A204.1 (cell line): ENCODE measurements at regions not wholly inside any gene's neighbourhood (a gene's known extent, or its start where the extent isn't known, plus 50 kb on each side); places are given as distances from the start of the nearest gene placed in this dataset.
"Not testable (repeated sequence)": the region's sequence is repeated elsewhere in the genome, so short reads cannot be mapped to it uniquely, and the experiment has no call there.

ENCODE experiments used
- FAIRE-seq: peaks from 2 replicates; lab custom pipeline; 2012; peaks lifted over from hg19 to GRCh38; lab: Jason Lieb, UNC

DNA sequence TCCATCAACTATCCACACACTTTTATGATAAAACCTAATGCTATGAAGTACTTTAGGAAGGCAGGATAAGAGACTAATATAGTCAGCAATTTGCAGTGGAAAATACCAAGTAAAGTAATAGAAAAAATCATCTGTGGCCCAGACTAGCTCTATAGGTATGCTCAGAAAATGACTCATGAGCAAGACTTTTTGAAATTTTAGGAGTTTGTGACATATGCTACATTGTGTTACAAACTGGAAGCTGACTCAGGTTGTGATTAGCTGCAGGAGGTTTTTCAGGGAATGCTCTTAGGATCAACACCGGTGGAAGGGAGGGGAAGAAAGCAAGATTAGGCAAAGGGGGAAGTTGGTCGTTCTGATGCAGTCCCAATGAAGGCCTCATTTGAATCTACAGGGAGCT is 56.1 kb downstream of the FEZF1 start:
- no peak for FAIRE-seq

- FAIRE-seq: not testable (repeated sequence)
Observed at GRCh38 chr7:122238729-122239128, 65.8 kb downstream of the FEZF1 start.

GRCh38 chr7:122238297-122238696 is 66.3 kb downstream of the FEZF1 start:
- FAIRE-seq: not testable (repeated sequence)

GRCh38 chr7:122225874-122226273 is 78.7 kb downstream of the FEZF1 start:
- FAIRE-seq: no peak

DNA sequence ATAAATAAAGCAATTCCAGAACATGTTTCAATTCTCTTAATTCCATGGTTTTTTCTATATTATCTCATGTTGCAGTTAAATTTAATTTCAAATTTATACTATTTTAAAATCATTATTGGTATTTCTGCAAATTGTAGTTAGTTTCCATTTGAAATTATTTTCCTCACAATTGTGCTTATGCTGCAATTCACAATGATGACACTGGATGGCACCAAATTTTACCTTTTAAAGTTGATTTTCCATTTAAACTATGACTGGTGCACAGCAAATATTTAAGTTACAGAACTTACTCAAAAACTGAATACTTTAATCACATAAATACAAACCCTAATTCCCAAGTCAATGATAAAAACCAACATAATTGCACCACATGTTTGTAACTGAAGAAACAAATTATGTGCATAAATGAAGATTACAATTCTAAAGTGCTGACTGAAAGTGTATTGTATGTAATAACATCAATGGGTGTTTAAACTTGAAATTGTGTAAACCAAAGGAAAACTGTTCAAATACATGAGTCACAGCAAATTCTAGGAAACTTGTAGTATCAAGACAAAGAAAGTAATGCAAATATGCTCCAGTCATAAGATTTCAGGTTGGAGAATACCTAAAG is 75.3 kb upstream of the AASS start:
- FAIRE-seq: peak; percentile 98

DNA sequence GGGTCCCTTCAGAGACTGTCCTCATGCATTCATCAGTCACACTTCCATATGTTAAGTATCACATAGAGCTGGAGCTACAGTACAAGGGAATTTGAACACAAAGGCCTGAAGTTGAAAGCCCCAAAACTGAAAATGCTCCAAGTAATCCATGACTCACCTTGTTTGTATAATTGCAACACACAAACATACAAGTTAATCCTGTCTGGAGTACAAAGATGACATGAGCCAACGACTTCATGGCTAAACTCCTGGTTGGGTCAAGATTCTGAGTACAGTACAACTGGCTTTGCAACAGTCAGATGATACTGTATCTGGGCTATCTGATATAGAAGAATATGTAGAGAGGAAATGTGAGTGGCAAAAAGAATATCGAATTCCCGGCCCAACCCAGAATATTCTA is 73.1 kb upstream of the AASS start:
- no peak for FAIRE-seq

GRCh38 chr7:122212754-122213153 is 68.7 kb upstream of the AASS start:
- no peak for FAIRE-seq

GRCh38 chr7:122211362-122211761 is 67.3 kb upstream of the AASS start:
- FAIRE-seq: no peak

- no peak for FAIRE-seq
Observed at GRCh38 chr7:122206985-122207384, 62.9 kb upstream of the AASS start.

DNA sequence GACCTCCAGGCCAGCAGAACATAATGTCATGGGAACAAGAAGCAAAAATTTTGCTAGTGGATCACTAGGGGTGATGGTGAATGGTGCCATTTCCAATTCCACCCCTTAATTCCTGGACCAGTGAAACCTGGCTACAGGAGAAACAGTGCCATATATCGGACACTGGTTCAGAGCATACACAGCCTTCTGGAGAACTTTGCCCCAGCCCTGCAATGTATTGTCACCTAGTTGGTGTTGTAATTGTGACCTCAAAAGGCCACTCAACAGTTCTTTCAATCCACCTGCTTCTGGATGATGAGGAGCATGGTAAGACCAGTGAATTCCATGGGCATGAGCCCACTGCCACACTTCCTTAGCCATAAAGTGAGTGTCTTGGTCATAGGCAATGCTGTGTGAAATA is 59.8 kb upstream of the AASS start:
- FAIRE-seq: no peak

DNA sequence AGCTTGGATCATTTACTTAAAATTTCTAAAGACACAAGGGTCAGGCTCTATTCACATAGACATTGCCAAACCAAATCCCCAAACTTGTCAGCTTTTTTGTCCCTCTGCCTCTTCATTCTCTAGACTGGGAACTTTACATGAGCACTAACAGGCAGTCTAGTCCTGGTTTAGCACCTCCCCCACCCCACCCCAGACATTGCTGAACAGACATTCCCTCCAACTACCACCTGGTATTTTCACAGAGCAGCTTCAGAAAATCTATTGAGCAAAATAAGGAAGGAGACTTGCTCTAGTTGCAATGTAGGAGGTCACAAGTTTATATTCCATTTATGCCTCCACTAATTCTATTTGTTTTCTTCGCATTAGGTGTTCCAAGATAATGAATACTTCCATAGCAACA is 56.8 kb upstream of the AASS start:
- FAIRE-seq: no peak

DNA sequence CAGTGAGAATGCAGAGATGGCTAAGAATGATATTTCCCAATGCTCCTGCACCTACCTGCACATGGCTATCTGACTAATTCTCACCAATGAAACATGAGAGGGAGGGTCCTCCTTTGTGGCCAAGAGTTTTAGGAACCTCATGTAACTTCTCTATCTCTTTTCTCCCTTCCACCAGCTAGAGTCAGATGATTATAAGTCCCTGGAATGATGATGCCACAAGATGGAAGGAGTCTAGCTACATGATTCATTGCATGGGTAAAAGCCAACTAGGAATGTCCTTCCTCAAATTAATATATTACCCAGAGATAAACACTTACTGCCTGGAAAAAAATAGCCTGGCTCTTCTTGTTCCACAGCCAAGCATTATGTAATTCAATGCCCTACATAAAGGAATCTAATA is 55.1 kb upstream of the AASS start:
- no peak for FAIRE-seq

GRCh38 chr7:122198581-122198980 is 54.5 kb upstream of the AASS start:
- FAIRE-seq: no peak
